ENCODE measurements at regions not wholly inside any gene's neighbourhood (a gene's known extent, or its start where the extent isn't known, plus 50 kb on each side); places are given as distances from the start of the nearest gene placed in this dataset.

DNA sequence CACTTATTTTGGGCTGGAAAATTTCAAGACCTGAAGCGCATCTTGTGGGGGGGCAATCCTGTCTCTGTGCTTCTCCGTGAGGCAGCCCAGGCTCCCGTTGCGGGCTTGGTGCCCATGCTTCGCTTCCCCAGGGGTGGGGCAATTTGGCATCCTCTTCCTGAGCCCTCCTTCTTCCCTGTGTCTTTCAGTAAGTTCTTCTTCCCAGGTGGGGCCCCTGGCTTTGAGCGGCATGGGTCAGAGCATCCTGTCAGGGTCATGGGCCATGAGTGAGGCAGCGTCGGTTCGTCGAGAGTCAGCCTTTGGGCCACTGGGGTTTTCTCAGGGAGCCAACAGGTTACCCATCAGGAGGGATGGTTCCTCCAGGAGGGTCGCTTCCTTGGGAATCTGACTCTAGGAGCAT, 200.7 kb downstream of the UBE3A start:
- Histone ChIP-seq H3K36me3 (ENCODE audit: control insufficient read depth in 2 of 2, extremely low read depth in 1 of 2, insufficient read depth in 2 of 2, low read length in 2 of 2) (no peaks in the 10 kb centered on the region), H3K27me3 (ENCODE audit: control insufficient read depth in 2 of 2, insufficient read depth in 2 of 2, low read length in 2 of 2) (no peaks in the 10 kb centered on the region), H3K9me1 (replicated peaks; ENCODE audit: control insufficient read depth, extremely low read depth, insufficient read depth, low read length) (no peaks in the 10 kb centered on the region), H3K27ac (ENCODE audit: insufficient read depth, low read depth, low read length) (no peak overlapping the region), H3K79me2 (ENCODE audit: control insufficient read depth, insufficient read depth, low read length) (no peaks in the 10 kb centered on the region), H3K9me3 (replicated peaks; ENCODE audit: control insufficient read depth, insufficient read depth, low read length) (peaks cover 17% of the 10 kb centered on the region), H2AFZ (ENCODE audit: low read depth, low read length) (no peak overlapping the region), H3K4me1 (ENCODE audit: control insufficient read depth, extremely low read depth, insufficient read depth, low read length) (no peaks in the 10 kb centered on the region), H4K20me1 (replicated peaks; ENCODE audit: control insufficient read depth, extremely low read depth, insufficient read depth, low read length) (no peaks in the 10 kb centered on the region), H3K4me3 (replicated peaks in 1 of 3; ENCODE audit: insufficient read depth in 1 of 3, low read depth in 1 of 3, low read length in 3 of 3) (no peak overlapping the region), H3K9ac (replicated peaks; ENCODE audit: extremely low read depth, insufficient read depth, low read length) (no peak overlapping the region), H3K4me2 (ENCODE audit: insufficient read depth, low read length) (no peak overlapping the region)
- CTCF ChIA-PET: no interaction called here
- FAIRE-seq: no peak
- DNase-seq (ENCODE audit: low read depth, low spot score): no peak
- intact Hi-C loops (cut with micrococcal nuclease): no loop called here
- no TSS peak for BruUV-seq (replicated peaks)
- POLR2A ChIA-PET: no interaction called here
- dilution Hi-C loops (cut with MboI; ENCODE audit: extremely low pct_ligation_motif_present, low sequenced_read_pairs): no loop called here
- no peak for TF ChIP-seq JUN (IDR thresholded peaks at IDR 0.05; ENCODE audit: borderline replicate concordance, insufficient read depth, insufficient read length, low read depth)
- no peak for TF ChIP-seq FOS (IDR thresholded peaks at IDR 0.05; ENCODE audit: borderline replicate concordance, insufficient read depth, low read length)
- TF ChIP-seq, protein P1, sequence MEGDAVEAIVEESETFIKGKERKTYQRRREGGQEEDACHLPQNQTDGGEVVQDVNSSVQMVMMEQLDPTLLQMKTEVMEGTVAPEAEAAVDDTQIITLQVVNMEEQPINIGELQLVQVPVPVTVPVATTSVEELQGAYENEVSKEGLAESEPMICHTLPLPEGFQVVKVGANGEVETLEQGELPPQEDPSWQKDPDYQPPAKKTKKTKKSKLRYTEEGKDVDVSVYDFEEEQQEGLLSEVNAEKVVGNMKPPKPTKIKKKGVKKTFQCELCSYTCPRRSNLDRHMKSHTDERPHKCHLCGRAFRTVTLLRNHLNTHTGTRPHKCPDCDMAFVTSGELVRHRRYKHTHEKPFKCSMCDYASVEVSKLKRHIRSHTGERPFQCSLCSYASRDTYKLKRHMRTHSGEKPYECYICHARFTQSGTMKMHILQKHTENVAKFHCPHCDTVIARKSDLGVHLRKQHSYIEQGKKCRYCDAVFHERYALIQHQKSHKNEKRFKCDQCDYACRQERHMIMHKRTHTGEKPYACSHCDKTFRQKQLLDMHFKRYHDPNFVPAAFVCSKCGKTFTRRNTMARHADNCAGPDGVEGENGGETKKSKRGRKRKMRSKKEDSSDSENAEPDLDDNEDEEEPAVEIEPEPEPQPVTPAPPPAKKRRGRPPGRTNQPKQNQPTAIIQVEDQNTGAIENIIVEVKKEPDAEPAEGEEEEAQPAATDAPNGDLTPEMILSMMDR (IDR thresholded peaks at IDR 0.05; ENCODE audit: extremely low read depth in 1 of 2, insufficient read depth in 1 of 2, low read depth in 1 of 2, low read length in 2 of 2): no peak

DNA sequence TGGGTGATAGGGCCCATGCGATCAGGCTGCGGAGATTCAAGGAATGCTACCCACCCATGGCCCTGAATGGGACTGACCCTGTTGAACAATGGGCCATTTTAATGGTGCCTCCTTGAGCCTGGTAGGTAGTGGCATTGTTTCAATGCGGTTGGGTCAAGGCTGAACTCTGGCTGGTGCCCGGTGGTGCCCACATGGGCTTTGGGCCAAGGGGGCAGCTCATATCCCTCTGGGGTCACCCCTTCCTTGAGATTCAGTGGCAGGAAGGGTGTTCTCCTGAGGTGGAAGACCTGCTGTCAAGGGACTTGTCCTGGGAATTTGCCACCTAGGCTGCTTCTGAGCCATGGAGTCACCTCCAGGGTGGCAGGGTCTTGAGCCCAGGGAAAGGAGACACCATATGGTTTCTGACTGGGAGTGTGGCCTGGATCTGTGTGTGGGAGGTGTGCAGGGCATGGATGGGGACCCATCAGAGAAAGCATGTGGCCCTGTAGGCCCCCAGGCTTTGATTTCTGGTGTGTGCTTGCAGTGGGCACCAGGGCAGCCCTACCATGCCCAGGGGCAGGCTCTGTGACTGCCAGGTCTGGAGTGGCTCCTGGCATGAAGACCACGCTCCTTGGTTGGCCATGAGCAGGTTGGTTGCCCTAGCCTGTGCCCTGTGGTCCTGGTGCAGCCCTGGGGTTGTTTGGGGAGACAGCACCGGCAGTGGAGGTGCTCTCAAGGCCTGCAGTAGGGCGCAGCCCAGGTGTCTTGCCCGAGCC, 199.9 kb downstream of the UBE3A start:
- FAIRE-seq (no peak), DNase-seq (ENCODE audit: low read depth, low spot score) (no peak)
- Histone ChIP-seq H3K79me2 (ENCODE audit: control insufficient read depth, insufficient read depth, low read length) (no peaks in the 10 kb centered on the region), H3K4me3 (replicated peaks in 1 of 3; ENCODE audit: insufficient read depth in 1 of 3, low read depth in 1 of 3, low read length in 3 of 3) (no peak overlapping the region), H3K4me2 (ENCODE audit: insufficient read depth, low read length) (no peak overlapping the region), H4K20me1 (replicated peaks; ENCODE audit: control insufficient read depth, extremely low read depth, insufficient read depth, low read length) (no peaks in the 10 kb centered on the region), H3K36me3 (ENCODE audit: control insufficient read depth in 2 of 2, extremely low read depth in 1 of 2, insufficient read depth in 2 of 2, low read length in 2 of 2) (no peaks in the 10 kb centered on the region), H3K9me1 (replicated peaks; ENCODE audit: control insufficient read depth, extremely low read depth, insufficient read depth, low read length) (no peaks in the 10 kb centered on the region), H3K27ac (ENCODE audit: insufficient read depth, low read depth, low read length) (no peak overlapping the region), H3K9me3 (replicated peaks; ENCODE audit: control insufficient read depth, insufficient read depth, low read length) (peaks cover 14% of the 10 kb centered on the region), H3K27me3 (ENCODE audit: control insufficient read depth in 2 of 2, insufficient read depth in 2 of 2, low read length in 2 of 2) (no peaks in the 10 kb centered on the region), H2AFZ (ENCODE audit: low read depth, low read length) (no peak overlapping the region), H3K4me1 (ENCODE audit: control insufficient read depth, extremely low read depth, insufficient read depth, low read length) (no peaks in the 10 kb centered on the region), H3K9ac (replicated peaks; ENCODE audit: extremely low read depth, insufficient read depth, low read length) (no peak overlapping the region)
- ChIA-PET POLR2A (no interaction called here), CTCF (no interaction called here)
- no TSS peak for BruUV-seq (replicated peaks)
- intact Hi-C loops (cut with micrococcal nuclease) (no loop called here), dilution Hi-C loops (cut with MboI; ENCODE audit: extremely low pct_ligation_motif_present, low sequenced_read_pairs) (no loop called here)
- TF ChIP-seq, protein P1 (IDR thresholded peaks at IDR 0.05; ENCODE audit: extremely low read depth in 1 of 2, insufficient read depth in 1 of 2, low read depth in 1 of 2, low read length in 2 of 2): no peak
- TF ChIP-seq FOS (IDR thresholded peaks at IDR 0.05; ENCODE audit: borderline replicate concordance, insufficient read depth, low read length) (no peak), MYC (IDR thresholded peaks at IDR 0.05; ENCODE audit: low read depth, low read length) (no peak), EZH2 (IDR thresholded peaks at IDR 0.05; ENCODE audit: borderline replicate concordance, low read depth, low read length, severe bottlenecking) (no peak), POLR2A (IDR thresholded peaks at IDR 0.05; ENCODE audit: low read depth, low read length) (no peak), GATA2 (IDR thresholded peaks at IDR 0.05; ENCODE audit: insufficient read depth, insufficient read length, low read depth, low read length) (no peak), JUN (IDR thresholded peaks at IDR 0.05; ENCODE audit: borderline replicate concordance, insufficient read depth, insufficient read length, low read depth) (no peak), POLR2AphosphoS5 (IDR thresholded peaks at IDR 0.05; ENCODE audit: insufficient read depth, low read depth, low read length) (no peak)
- TF ChIP-seq, protein P2, sequence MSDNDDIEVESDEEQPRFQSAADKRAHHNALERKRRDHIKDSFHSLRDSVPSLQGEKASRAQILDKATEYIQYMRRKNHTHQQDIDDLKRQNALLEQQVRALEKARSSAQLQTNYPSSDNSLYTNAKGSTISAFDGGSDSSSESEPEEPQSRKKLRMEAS (IDR thresholded peaks at IDR 0.05; ENCODE audit: insufficient read depth, insufficient read length): no peak
